LHCN-M2 (cell line): ENCODE measurements at regions not wholly inside any gene's neighbourhood (a gene's known extent, or its start where the extent isn't known, plus 50 kb on each side); places are given as distances from the start of the nearest gene placed in this dataset.
"Not testable (repeated sequence)": the region's sequence is repeated elsewhere in the genome, so short reads cannot be mapped to it uniquely, and the experiment has no call there.

Experiments
- DNase-seq: peaks from one replicate; pipeline ENCODE4 v3.0.0-alpha.2; 2012; ENCODE audit warnings: low read depth

GRCh38 chr4:101419336-101420135 is 72.2 kb upstream of the PPP3CA start:
- DNase-seq = peak; percentile 12

GRCh38 chr4:101418466-101418865 is 71.1 kb upstream of the PPP3CA start:
- no peak for DNase-seq

- DNase-seq = peak; percentile 12
Measured at GRCh38 chr4:101418055-101418454, 70.7 kb upstream of the PPP3CA start.

- no peak for DNase-seq
Measured at GRCh38 chr4:101417046-101417445, 69.7 kb upstream of the PPP3CA start.

- DNase-seq = no peak
Measured at GRCh38 chr4:101415962-101416361, 68.6 kb upstream of the PPP3CA start.

- DNase-seq = no peak
Measured at GRCh38 chr4:101414496-101414895, 67.2 kb upstream of the PPP3CA start.

- DNase-seq = no peak
Measured at GRCh38 chr4:101411926-101412325, 64.6 kb upstream of the PPP3CA start.

- not testable (repeated sequence) for DNase-seq
Measured at GRCh38 chr4:101411281-101411910, 64.1 kb upstream of the PPP3CA start.

- peak; percentile 89 for DNase-seq
Measured at GRCh38 chr4:101400096-101400495, 52.8 kb upstream of the PPP3CA start.

- no peak for DNase-seq
Measured at GRCh38 chr4:101398807-101399206, 51.5 kb upstream of the PPP3CA start.
